Dermis blood vessel endothelial cell (primary cell): ENCODE measurements at regions not wholly inside any gene's neighbourhood (a gene's known extent, or its start where the extent isn't known, plus 50 kb on each side); places are given as distances from the start of the nearest gene placed in this dataset.
"Not testable (repeated sequence)": the region's sequence is repeated elsewhere in the genome, so short reads cannot be mapped to it uniquely, and the experiment has no call there.

ENCODE experiments used
- DNase-seq: peaks from one replicate; pipeline ENCODE4 v3.0.0; 2010

GRCh38 chr2:138221358-138221757, 257.1 kb downstream of the HNMT start:
- DNase-seq, result no peak

DNA sequence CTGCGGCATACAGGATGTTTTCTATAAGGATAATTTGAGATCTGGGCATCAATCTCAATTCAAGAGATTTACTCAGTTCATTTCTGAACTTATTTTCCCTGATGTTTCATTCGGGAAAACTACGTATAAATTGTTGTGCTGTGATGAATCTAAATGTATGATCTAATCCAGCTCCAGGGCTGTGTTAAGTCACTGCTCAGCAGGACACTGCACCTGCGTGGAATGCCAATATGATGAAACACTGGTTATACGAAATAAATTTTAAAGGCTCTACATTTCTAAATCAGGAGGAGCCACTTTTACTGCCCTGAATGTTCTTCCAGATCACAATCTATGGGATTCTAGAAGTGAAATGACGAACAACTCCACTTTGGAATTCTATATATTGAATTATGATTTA, 259.0 kb downstream of the HNMT start:
- DNase-seq, result no peak

GRCh38 chr2:138227195-138227594, 262.9 kb downstream of the HNMT start:
- DNase-seq, result no peak

DNA sequence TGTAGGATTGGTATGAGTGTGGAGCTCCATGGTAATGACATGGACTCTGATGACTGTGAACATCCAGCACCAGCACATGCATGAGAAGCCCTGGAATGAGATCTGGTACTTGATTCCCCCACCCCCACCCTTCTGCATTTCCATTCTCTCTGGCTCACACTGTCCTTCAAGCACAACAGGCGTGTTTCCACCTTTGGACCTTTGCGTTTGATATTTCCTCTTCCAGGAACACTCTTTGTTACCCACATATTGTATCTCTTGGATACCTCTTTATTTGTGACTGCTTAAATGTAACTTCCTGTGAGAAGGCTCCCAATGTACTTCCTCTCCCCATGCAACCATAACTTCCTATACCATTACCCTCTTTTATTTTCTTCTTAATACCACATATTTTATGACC, 263.8 kb downstream of the HNMT start:
- DNase-seq, result peak; percentile 57

GRCh38 chr2:138234265-138234664, 267.3 kb upstream of the SPOPL start:
- DNase-seq, result no peak

GRCh38 chr2:138235041-138235440, 266.5 kb upstream of the SPOPL start:
- DNase-seq, result no peak

GRCh38 chr2:138236142-138236541, 265.4 kb upstream of the SPOPL start:
- DNase-seq, result no peak

DNA sequence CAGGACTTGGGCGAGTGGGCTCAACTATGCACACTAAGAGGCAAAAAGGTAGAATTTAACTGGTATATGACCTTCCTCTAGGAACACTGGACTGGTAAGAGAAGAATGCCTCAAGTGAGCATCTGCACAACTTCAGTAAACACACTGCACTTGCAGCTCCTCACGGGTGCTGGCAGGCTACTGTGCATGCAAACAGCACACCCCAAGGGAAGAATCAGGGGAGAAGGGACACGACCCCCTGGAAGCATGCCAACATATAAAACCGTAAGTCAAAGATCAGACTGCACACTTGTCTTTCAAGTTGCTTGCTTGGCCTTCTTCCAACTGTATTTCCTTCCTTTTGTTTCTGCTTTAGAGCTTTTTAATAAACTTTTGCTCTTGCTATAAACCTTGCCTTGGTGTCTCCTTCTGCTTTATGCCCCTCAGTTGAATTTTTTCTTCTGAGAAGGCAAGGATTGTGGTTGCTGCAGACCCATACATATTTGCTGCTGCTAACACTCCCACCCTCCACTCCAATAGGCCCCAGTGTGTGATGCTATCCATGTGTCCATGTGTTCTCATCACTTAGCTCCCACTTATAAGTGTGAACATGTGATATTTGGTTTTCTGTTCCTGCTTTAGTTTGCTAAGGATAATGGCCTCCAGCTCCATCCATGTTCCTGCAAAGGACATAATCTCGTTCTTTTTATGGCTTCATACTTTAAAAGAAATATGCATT, 263.7 kb upstream of the SPOPL start:
- peak; percentile 80 for DNase-seq

- DNase-seq, result no peak
Measured at GRCh38 chr2:138238908-138239307, 262.7 kb upstream of the SPOPL start.

- no peak for DNase-seq
Measured at GRCh38 chr2:138239902-138240491, 261.6 kb upstream of the SPOPL start.

GRCh38 chr2:138243372-138243771, 258.2 kb upstream of the SPOPL start:
- no peak for DNase-seq

GRCh38 chr2:138244501-138244925, 257.1 kb upstream of the SPOPL start:
- DNase-seq, result no peak

DNA sequence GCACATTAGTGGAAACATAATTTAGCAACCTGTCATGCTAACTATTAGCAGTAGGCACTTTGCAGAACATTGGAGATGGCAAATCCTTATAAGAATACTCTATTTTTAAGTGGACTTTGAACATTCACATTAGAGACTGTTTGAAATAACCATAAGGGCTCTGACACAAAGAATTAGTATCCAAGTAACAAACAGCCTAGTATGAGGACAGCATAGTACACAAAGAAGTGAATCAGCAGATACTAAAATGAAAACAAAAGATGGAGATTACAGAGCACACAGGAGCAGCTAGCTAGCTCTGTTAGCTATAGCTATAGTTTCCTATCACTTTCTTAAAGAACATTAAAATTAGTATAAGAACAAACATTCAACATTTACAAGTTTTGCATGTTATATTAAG, 256.3 kb upstream of the SPOPL start:
- DNase-seq, result no peak

DNA sequence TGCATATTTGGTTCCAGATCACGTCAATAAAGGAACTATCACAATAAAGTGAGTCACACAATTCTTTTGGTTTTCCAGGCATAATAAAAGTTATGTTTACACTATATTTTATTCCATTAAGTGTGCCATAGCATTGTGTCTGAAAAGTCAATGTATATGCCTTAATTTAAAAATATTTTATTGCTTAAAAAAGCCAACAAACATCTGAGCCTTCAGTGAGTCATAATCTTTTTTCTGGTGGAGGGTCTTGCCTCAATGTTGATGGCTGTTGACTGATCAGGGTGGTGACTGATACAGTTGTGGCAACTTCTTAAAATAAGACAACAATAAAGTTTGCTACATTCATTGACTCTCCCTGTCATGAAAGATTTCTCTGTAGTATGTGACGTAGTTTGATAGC, 254.3 kb upstream of the SPOPL start:
- no peak for DNase-seq

GRCh38 chr2:138249207-138249606, 252.4 kb upstream of the SPOPL start:
- no peak for DNase-seq

GRCh38 chr2:138250843-138251320, 250.7 kb upstream of the SPOPL start:
- not testable (repeated sequence) for DNase-seq

DNA sequence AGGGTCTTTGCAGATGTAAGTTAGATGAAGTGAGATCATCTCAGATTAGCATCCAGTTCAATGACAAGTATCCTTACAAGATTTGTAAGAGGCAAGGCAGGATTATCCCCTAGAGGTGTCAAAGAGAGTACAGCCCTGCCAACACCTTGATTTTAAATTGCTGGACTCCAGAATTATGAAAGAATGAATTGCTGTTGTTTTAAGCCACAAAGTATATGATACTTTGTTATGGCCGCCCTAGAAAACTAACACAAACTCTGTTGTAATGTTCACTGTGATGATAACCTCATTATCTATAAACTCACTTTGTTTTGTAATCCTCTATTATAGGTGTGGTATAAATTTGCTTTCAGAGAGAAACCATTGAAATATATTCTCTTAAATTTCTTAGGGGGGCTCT, 249.0 kb upstream of the SPOPL start:
- DNase-seq, result no peak

DNA sequence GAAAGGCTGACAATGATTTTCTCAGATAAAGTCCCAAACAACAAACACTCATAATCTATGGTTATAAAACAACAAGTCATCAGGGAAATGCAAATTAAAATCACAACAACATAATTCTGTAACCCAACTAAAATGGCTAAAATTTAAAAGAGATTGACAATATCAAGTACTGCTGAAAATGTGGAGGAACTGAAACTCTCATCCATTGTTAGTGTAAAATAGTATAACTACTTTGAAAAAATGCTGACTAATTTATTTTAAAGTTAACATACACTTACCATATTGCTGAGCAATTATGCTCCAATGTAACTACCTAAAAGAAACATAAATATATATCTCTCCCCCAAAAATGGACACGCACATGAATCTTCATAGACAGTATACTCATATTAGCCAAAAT, 245.9 kb upstream of the SPOPL start:
- no peak for DNase-seq

DNA sequence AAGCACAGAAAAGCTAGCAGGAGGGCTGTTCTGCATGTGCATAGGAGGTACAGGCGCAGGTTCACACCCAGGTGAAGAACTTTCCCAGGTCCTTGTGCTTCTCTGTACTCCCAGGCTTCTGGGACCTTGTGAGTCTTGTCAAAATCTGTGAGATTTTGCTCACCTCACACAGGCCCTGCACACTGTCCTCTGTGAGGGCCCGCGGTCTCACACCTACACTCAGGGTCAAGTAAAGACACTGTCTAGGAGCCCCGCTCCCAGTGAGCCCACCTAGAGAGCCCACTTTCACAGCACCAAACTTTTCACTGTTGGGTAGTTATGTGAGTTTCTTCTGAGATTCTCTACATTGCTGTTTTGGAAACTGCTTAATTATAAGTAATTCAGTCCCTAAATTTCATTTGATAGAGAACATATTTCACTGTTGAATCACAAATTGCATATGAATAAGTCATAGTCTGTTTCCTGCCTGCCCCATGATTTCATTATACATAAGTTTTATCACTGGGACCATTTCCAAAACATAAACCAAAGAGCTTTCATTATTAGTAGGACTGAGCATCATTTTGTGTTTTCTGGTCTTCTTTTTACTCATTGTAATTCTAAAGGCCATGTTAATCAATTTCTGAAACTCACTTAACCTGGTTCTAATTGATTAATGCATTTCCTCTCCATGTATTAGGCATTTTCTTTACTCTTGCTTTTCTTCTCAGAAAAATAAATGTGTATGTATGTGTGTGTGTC, 234.2 kb upstream of the SPOPL start:
- peak; percentile 74 for DNase-seq

GRCh38 chr2:138267902-138268254, 233.7 kb upstream of the SPOPL start:
- DNase-seq, result peak; percentile 12

- no peak for DNase-seq
Measured at GRCh38 chr2:138269765-138270164, 231.8 kb upstream of the SPOPL start.

- DNase-seq, result no peak
Measured at GRCh38 chr2:138271467-138271866, 230.1 kb upstream of the SPOPL start.

DNA sequence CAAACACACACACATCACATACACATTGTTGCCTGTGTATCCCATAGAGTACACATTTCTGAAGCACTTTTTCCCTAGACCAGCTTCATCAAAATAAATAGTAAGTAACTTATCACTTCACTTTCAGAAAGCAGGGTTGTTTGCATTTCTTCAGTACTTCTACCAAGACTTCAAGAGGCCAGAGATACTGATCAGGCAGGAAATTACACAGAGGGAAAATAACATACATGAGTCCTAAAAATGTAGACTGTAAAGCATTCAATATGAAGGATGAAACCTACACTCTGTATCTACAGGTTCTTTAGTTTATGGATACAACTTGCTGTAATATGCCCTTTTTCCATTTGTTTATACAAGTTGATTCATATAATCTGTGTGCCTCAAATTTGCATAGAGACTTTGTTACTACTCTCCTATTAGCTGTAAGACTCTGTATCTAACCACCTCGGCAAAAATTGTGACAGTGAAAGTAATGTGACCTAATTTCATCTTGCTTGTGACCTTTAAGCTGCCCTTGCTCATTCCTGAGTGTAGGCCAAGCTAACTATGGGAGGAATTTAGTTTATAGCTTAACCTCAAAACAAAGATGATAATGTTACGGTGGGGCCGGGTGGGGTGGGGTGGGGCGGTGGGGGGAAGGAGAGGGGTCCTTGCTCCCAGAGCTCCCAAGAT, 228.9 kb upstream of the SPOPL start:
- peak; percentile 33 for DNase-seq
